HepG2 (cell line): ENCODE measurements at regions not wholly inside any gene's neighbourhood (a gene's known extent, or its start where the extent isn't known, plus 50 kb on each side); places are given as distances from the start of the nearest gene placed in this dataset.

Experiments
- ASH2L ChIP-seq: fragments of 300-600, 200-600 bp; sonication (generic); IDR thresholded peaks from 2 replicates; pipeline ENCODE4 v1.7.0; 2017; ENCODE audit warnings: low read depth, mild to moderate bottlenecking, moderate library complexity, mixed read lengths, low read length; ENCODE audit not compliant: insufficient read length
- CEBPZ ChIP-seq: IDR thresholded peaks from 2 replicates; pipeline ENCODE4 v1.6.1; 2012; ENCODE audit warnings: low read length, improper control_type of control experiment
- CREM ChIP-seq, 2 experiments: sonication (generic) in 1 of 2; formaldehyde crosslinking in 1 of 2; IDR thresholded peaks; 2 replicates each; pipeline versions ENCODE4 v1.4.0 to v1.6.1; 2016 to 2020; ENCODE audit warnings: antibody characterized with exemption in 1 of 2, mild to moderate bottlenecking in 1 of 2, missing genetic modification reagents in 1 of 2
- FOXA1 ChIP-seq, 2 experiments: fragments of 450-650 bp in 1 of 2; sonication (generic) in 1 of 2; formaldehyde crosslinking in 1 of 2; IDR thresholded peaks; 2 replicates each; pipeline versions ENCODE4 v1.4.0 to v1.6.1; 2016 to 2020; ENCODE audit warnings: missing genetic modification reagents in 1 of 2
- FOXK1 ChIP-seq: sonication (generic); formaldehyde crosslinking; IDR thresholded peaks from 2 replicates; pipeline ENCODE4 v1.4.0; 2020; ENCODE audit warnings: low read depth, missing genetic modification reagents, borderline replicate concordance
- HOXA3 ChIP-seq: sonication (generic); formaldehyde crosslinking; IDR thresholded peaks from 2 replicates; pipeline ENCODE4 v1.5.0; 2020; ENCODE audit warnings: missing genetic modification reagents
- KAT8 ChIP-seq: IDR thresholded peaks from 2 replicates; pipeline ENCODE4 v1.6.1; 2016; ENCODE audit warnings: missing genetic modification reagents, missing compliant biosample characterization
- KDM5A ChIP-seq: fragments of 200-600 bp; sonication (generic); IDR thresholded peaks from 2 replicates; pipeline ENCODE4 v1.7.0; 2018; ENCODE audit warnings: antibody characterized with exemption, mild to moderate bottlenecking, low read length, borderline replicate concordance
- MBD4 ChIP-seq: IDR thresholded peaks from 2 replicates; pipeline ENCODE4 v1.6.1; 2012; ENCODE audit warnings: low read length, inconsistent platforms, borderline replicate concordance
- NFIB ChIP-seq: sonication (generic); formaldehyde crosslinking; IDR thresholded peaks from 2 replicates; pipeline ENCODE4 v1.9.0; 2021; ENCODE audit warnings: missing genetic modification reagents, mild to moderate bottlenecking, borderline replicate concordance
- NFYB ChIP-seq: sonication (generic); formaldehyde crosslinking; IDR thresholded peaks from 2 replicates; pipeline ENCODE4 v1.4.0; 2020; ENCODE audit warnings: missing genetic modification reagents
- PITX1 ChIP-seq: sonication (generic); formaldehyde crosslinking; IDR thresholded peaks from 2 replicates; pipeline ENCODE4 v1.5.1; 2020; ENCODE audit warnings: mild to moderate bottlenecking, missing genetic modification reagents
- SETDB1 ChIP-seq: sonication (generic); formaldehyde crosslinking; IDR thresholded peaks from 2 replicates; pipeline ENCODE4 v1.5.1; 2020; ENCODE audit warnings: missing genetic modification reagents, mild to moderate bottlenecking, borderline replicate concordance
- SSRP1 ChIP-seq: IDR thresholded peaks from 2 replicates; pipeline ENCODE4 v1.6.1; 2016; ENCODE audit warnings: control low read depth
- TMF1 ChIP-seq: sonication (generic); formaldehyde crosslinking; IDR thresholded peaks from 2 replicates; pipeline ENCODE4 v1.8.1; 2022; ENCODE audit warnings: low read depth, missing genetic modification reagents
- TOPORS ChIP-seq: sonication (generic); formaldehyde crosslinking; IDR thresholded peaks from 2 replicates; pipeline ENCODE4 v1.8.0; 2023; ENCODE audit warnings: mild to moderate bottlenecking, missing genetic modification reagents
- TRIM22 ChIP-seq: fragments of 450-650 bp; IDR thresholded peaks from 2 replicates; pipeline ENCODE4 v1.6.1; 2017
- ZIK1 ChIP-seq: sonication (generic); formaldehyde crosslinking; IDR thresholded peaks from 2 replicates; pipeline ENCODE4 v1.5.0; 2020; ENCODE audit warnings: mild to moderate bottlenecking, low read depth, missing genetic modification reagents, borderline replicate concordance
- ZMAT3 ChIP-seq: sonication (generic); formaldehyde crosslinking; conservative IDR thresholded peaks from 2 replicates; pipeline ENCODE4 v1.7.0; 2021; ENCODE audit warnings: missing genetic modification reagents
- ZMYM2 ChIP-seq: sonication (generic); formaldehyde crosslinking; IDR thresholded peaks from 2 replicates; pipeline ENCODE4 v1.8.0; 2022; ENCODE audit warnings: mild to moderate bottlenecking, missing genetic modification reagents
- ZNF101 ChIP-seq: sonication (generic); formaldehyde crosslinking; IDR thresholded peaks from 2 replicates; pipeline ENCODE4 v1.4.0; 2020; ENCODE audit warnings: mild to moderate bottlenecking, low read depth, missing genetic modification reagents, borderline replicate concordance
- ZNF33A ChIP-seq: sonication (generic); formaldehyde crosslinking; IDR thresholded peaks from 2 replicates; pipeline ENCODE4 v1.5.1; 2020; ENCODE audit warnings: missing genetic modification reagents, mild to moderate bottlenecking, moderate library complexity, borderline replicate concordance
- ZNF460 ChIP-seq: sonication (generic); formaldehyde crosslinking; IDR thresholded peaks from 2 replicates; pipeline ENCODE4 v1.5.1; 2020; ENCODE audit warnings: missing genetic modification reagents, mild to moderate bottlenecking, borderline replicate concordance
- ZNF619 ChIP-seq: sonication (generic); formaldehyde crosslinking; IDR thresholded peaks from 2 replicates; pipeline ENCODE4 v1.4.0; 2020; ENCODE audit warnings: mild to moderate bottlenecking, missing genetic modification reagents
- ZNF644 ChIP-seq: IDR thresholded peaks from 2 replicates; pipeline ENCODE4 v1.6.1; 2016; ENCODE audit warnings: low read depth
- ZNF674 ChIP-seq: sonication (generic); formaldehyde crosslinking; IDR thresholded peaks from 2 replicates; pipeline ENCODE4 v1.5.0; 2020; ENCODE audit warnings: low read depth, mild to moderate bottlenecking, missing genetic modification reagents
- ZNF883 ChIP-seq: sonication (generic); formaldehyde crosslinking; IDR thresholded peaks from 2 replicates; pipeline ENCODE4 v1.5.1; 2020; ENCODE audit warnings: mild to moderate bottlenecking, missing genetic modification reagents; ENCODE audit errors: not compliant biosample characterization
- ZSCAN9 ChIP-seq: IDR thresholded peaks from 2 replicates; pipeline ENCODE4 v1.6.1; 2016; ENCODE audit warnings: borderline replicate concordance

GRCh38 chrX:129139837-129140598, 383.3 kb downstream of the SMARCA1 start (continued):
- TF ChIP-seq ZNF644 (CRISPR knock-in tag), result 0 out of 2 replicates have a peak, but pooled peaks have one; percentile 37
- TF ChIP-seq NFYB (CRISPR knock-in tag), result peak; percentile 24; the same call in 1 of the 2 replicates
- TF ChIP-seq TOPORS (CRISPR knock-in tag), result no peak
- peak; percentile 49 for TF ChIP-seq ASH2L
- no peak for TF ChIP-seq CEBPZ
- TF ChIP-seq MBD4, result peak; percentile 69; the same call in 1 of the 2 replicates
- no peak for TF ChIP-seq ZNF883 (CRISPR knock-in tag)
- no peak for TF ChIP-seq ZNF674 (CRISPR knock-in tag)
- no peak for TF ChIP-seq KAT8 (CRISPR knock-in tag)
- TF ChIP-seq KDM5A, result no peak
- peak; percentile 56; the same call in 1 of the 2 replicates for TF ChIP-seq FOXK1 (CRISPR knock-in tag)
- no peak for TF ChIP-seq ZMAT3
- TF ChIP-seq SETDB1 (CRISPR knock-in tag), result no peak
- no peak for TF ChIP-seq PITX1 (CRISPR knock-in tag)
- TF ChIP-seq SSRP1 (CRISPR knock-in tag), result no peak
- TF ChIP-seq ZNF101 (CRISPR knock-in tag), result no peak
- no peak for TF ChIP-seq TMF1 (CRISPR knock-in tag)
- peak; percentile 94 for TF ChIP-seq FOXA1 (IDR thresholded peaks at IDR 0.05)
- peak; percentile 94 for TF ChIP-seq FOXA1 (CRISPR knock-in tag; IDR thresholded peaks at IDR 0.05)
- TF ChIP-seq ZNF33A (CRISPR knock-in tag), result no peak; the same call in 1 of the 2 replicates
- no peak for TF ChIP-seq ZMYM2
- TF ChIP-seq HOXA3 (CRISPR knock-in tag), result peak; percentile 32; the same call in 1 of the 2 replicates
- TF ChIP-seq CREM (IDR thresholded peaks at IDR 0.05), result peak; percentile 61
- TF ChIP-seq CREM (CRISPR knock-in tag; IDR thresholded peaks at IDR 0.05), result no peak
- TF ChIP-seq ZNF460 (CRISPR knock-in tag), result no peak
- TF ChIP-seq ZSCAN9 (CRISPR knock-in tag), result no peak
- TF ChIP-seq ZIK1 (CRISPR knock-in tag), result no peak
- no peak for TF ChIP-seq TRIM22
- TF ChIP-seq NFIB (CRISPR knock-in tag), result no peak
- TF ChIP-seq ZNF619 (CRISPR knock-in tag), result no peak
